Thyroid gland (tissue), 4 donors: ENCODE measurements at regions not wholly inside any gene's neighbourhood (a gene's known extent, or its start where the extent isn't known, plus 50 kb on each side); places are given as distances from the start of the nearest gene placed in this dataset.
"Not testable (repeated sequence)": the region's sequence is repeated elsewhere in the genome, so short reads cannot be mapped to it uniquely, and the experiment has no call there.

Experiments used
- DNase-seq, 2 donors: peaks; one replicate each; pipeline ENCODE4 v3.0.0-alpha.2; 2019
- H3K27ac ChIP-seq, 3 donors: fragments of 200-600 bp; sonication (generic); 1 replicate in 2 of 3; 2 replicates in 1 of 3; pipeline ENCODE4 v1.5.1; 2016 to 2019; ENCODE audit warnings: mild to moderate bottlenecking in 1 of 3, moderate library complexity in 1 of 3
- H3K27me3 ChIP-seq: fragments of 200-600 bp; sonication (generic); one replicate; pipeline ENCODE4 v1.5.1; 2019
- H3K36me3 ChIP-seq, 2 donors: fragments of 200-600 bp; sonication (generic); one replicate each; pipeline ENCODE4 v1.5.1; 2016 to 2019
- H3K4me1 ChIP-seq, 2 donors: fragments of 200-600 bp; sonication (generic); one replicate each; pipeline ENCODE4 v1.5.1; 2017 to 2019
- H3K4me3 ChIP-seq, 3 donors: fragments of 200-600 bp; sonication (generic); replicated peaks in 1 of 3; 1 replicate in 2 of 3; 2 replicates in 1 of 3; pipeline ENCODE4 v1.5.1; 2016; ENCODE audit warnings: mild to moderate bottlenecking in 1 of 3
- H3K9me3 ChIP-seq: fragments of 200-600 bp; sonication (generic); one replicate; pipeline ENCODE4 v1.5.1; 2017
- POLR2A ChIP-seq, 2 donors: fragments of 450-650 bp; IDR thresholded peaks; one replicate each; pipeline ENCODE4 v1.6.1; 2017; ENCODE audit warnings: antibody characterized with exemption in 2 of 2, mild to moderate bottlenecking in 2 of 2, moderate library complexity in 1 of 2
- WGBS, 2 donors: methylation state at CpG; one replicate each; pipeline ENCODE4 v1.1.5; 2017; 5-methylcytosine and 5-hydroxymethylcytosine counted together
- intact Hi-C: fragments of 100-400 bp; cut with DNase I; formaldehyde crosslinking; loops from one replicate; pipeline ENCODE4 v1.15.1; 2023
- TF ChIP-seq, protein P1 (sequence below), 6 experiments: fragments of 200-600 bp in 3 of 6; fragments of 450-650 bp in 3 of 6; sonication (generic) in 3 of 6; IDR thresholded peaks; one replicate each; pipeline ENCODE4 v1.5.1; 2016 to 2019; ENCODE audit warnings: antibody characterized with exemption in 6 of 6, mild to moderate bottlenecking in 2 of 6, inconsistent platforms in 1 of 6, moderate library complexity in 1 of 6

DNA sequence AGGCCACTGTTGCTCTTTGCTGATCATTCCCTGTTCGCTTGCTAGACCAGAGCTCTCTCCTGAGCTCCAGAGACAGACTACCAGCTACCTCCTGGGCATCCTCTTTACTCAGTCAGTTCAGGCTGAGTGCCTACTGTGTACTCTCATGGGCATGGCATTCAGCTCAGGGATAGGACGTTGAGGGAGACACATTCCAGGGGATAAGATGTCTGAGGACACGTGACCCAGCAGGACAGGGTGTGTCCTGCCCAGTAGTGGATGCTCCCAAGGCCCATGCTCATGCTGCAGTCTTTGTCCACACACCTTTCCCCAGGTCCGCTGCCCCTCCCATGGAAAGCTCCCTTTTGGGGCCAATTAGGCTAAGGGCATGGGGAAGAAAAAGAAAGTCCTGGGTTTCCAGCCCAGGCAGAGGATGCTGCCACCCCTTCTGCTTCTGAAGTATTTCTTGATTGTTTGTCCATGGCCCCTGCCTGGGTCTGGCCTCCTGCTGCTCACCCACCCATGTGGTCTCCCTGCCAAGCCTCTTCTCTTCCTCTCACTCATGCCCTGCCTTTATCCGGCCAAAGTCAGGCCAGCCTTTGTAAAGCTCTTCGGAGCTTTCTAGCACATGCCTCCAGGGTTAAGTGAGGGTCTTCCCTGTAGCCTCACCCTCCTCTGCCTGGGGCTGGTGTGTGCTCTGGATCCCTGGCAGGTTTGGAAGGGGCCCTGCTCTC lies 60.5 kb upstream of the PITX1 start:
- Histone ChIP-seq H3K4me3 (no peak overlapping the region), H3K36me3 (no peaks in the 10 kb centered on the region), H3K27ac (no peak overlapping the region), H3K27me3 (no peaks in the 10 kb centered on the region), H3K4me1 (no peaks in the 10 kb centered on the region), H3K9me3 (no peaks in the 10 kb centered on the region)
- no peak for DNase-seq
- intact Hi-C loops = no loop called here
- no peak for TF ChIP-seq POLR2A (IDR thresholded peaks at IDR 0.05)
- TF ChIP-seq, protein P1, sequence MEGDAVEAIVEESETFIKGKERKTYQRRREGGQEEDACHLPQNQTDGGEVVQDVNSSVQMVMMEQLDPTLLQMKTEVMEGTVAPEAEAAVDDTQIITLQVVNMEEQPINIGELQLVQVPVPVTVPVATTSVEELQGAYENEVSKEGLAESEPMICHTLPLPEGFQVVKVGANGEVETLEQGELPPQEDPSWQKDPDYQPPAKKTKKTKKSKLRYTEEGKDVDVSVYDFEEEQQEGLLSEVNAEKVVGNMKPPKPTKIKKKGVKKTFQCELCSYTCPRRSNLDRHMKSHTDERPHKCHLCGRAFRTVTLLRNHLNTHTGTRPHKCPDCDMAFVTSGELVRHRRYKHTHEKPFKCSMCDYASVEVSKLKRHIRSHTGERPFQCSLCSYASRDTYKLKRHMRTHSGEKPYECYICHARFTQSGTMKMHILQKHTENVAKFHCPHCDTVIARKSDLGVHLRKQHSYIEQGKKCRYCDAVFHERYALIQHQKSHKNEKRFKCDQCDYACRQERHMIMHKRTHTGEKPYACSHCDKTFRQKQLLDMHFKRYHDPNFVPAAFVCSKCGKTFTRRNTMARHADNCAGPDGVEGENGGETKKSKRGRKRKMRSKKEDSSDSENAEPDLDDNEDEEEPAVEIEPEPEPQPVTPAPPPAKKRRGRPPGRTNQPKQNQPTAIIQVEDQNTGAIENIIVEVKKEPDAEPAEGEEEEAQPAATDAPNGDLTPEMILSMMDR (IDR thresholded peaks at IDR 0.05) = no peak
- WGBS, 2 donors = 80 to 83% methylated on average over 6 of the region's 6 CpGs

DNA sequence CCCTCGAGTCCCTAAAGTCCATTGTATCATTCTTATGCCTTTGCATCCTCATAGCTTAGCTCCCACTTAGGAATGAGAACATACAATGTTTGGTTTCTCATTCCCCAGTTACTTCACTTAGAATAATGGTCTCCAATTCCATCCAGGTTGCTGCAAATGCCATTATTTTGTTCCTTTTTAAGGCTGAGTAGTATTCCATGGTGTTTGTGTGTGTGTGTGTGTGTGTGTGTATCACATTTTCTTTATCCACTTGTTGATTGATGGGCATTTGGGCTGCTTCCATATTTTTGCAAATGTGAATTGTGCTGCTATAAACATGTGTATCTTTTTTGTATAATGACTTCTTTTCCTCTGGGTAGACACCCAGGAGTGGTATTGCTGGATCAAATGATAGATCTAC lies 59.5 kb upstream of the PITX1 start:
- H3K4me1 ChIP-seq, H3K27ac ChIP-seq, intact Hi-C loops, H3K4me3 ChIP-seq, H3K27me3 ChIP-seq, DNase-seq, H3K9me3 ChIP-seq, H3K36me3 ChIP-seq: not testable (repeated sequence)
- 67 to 97% methylated on average over 1 of the region's 1 CpG for WGBS, 2 donors

DNA sequence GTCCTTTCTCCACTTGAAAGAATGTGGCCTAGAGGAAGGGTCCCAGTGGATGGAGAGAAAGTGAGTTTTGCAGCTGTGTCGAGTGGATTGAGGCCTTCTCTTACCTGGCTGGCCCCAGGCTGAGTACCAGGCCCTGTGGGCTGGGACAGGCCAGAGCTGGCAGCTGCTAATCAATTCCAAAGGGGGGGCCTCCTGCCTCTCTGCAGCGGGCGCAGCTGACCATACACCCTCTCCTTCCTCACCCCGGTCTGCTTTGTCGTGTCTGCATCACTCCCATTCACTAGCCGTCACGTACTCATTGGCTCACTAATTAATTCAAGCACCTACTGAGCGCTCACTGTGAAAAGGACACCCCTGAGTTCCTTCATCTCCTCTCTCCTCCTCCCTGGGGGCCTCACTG lies 58.4 kb upstream of the PITX1 start:
- no peaks in the 10 kb centered on the region for H3K27me3 ChIP-seq
- no peaks in the 10 kb centered on the region for H3K4me1 ChIP-seq
- H3K9me3 ChIP-seq = no peaks in the 10 kb centered on the region
- TF ChIP-seq, protein P1 (IDR thresholded peaks at IDR 0.05) = no peak
- TF ChIP-seq POLR2A (IDR thresholded peaks at IDR 0.05) = no peak
- H3K36me3 ChIP-seq = no peaks in the 10 kb centered on the region
- no peak overlapping the region for H3K4me3 ChIP-seq
- intact Hi-C loops = no loop called here
- no peak overlapping the region for H3K27ac ChIP-seq
- WGBS, 2 donors = 81 to 84% methylated on average over 8 of the region's 8 CpGs
- DNase-seq = no peak

DNA sequence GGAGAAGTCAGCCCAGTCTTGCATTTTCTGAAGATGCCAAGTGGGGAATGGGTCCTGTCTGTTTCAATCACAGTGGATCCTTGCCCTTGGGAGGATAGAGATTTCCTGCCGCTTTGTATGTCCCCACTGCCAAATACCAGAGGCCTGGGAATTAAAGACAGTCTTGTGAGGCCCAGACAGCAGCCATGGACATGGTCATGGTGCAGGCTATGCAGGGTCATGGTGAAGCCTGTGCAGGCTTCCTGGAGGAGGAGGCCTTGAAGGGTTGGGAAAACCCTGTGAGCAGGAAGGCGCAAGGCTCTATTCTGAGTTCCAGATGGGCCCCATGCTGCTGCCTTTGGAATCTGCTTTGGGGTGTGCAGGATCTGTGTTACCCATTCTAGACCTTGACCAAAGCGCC lies 57.3 kb upstream of the PITX1 start:
- H3K4me1 ChIP-seq = no peaks in the 10 kb centered on the region
- TF ChIP-seq, protein P1 (IDR thresholded peaks at IDR 0.05) = no peak
- TF ChIP-seq POLR2A (IDR thresholded peaks at IDR 0.05) = no peak
- DNase-seq = no peak
- no peaks in the 10 kb centered on the region for H3K9me3 ChIP-seq
- H3K27me3 ChIP-seq = no peaks in the 10 kb centered on the region
- no peaks in the 10 kb centered on the region for H3K36me3 ChIP-seq
- H3K27ac ChIP-seq = no peak overlapping the region
- intact Hi-C loops = no loop called here
- no peak overlapping the region for H3K4me3 ChIP-seq
- 100% methylated on average over 3 of the region's 3 CpGs for WGBS, 2 donors

DNA sequence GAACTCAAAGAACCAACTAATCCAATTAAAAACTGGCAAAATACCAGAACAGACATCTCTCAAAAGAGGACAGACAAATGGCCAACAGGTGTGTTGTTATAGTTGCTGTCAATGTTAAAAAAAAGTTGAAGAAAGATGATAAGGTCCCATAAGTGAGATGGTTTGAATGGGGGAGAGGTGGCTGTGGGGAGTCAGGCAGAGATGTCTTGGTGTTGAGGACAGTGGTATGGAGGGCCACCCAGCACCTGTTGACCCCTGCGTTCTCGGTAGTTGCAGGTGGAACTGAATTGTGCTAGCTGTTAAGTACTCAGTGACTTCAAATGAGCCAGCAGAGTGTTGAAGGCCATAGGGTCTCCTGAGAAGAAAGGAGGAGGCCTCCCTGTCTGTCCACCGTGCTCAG lies 55.9 kb upstream of the PITX1 start:
- no peaks in the 10 kb centered on the region for H3K9me3 ChIP-seq
- intact Hi-C loops = no loop called here

DNA sequence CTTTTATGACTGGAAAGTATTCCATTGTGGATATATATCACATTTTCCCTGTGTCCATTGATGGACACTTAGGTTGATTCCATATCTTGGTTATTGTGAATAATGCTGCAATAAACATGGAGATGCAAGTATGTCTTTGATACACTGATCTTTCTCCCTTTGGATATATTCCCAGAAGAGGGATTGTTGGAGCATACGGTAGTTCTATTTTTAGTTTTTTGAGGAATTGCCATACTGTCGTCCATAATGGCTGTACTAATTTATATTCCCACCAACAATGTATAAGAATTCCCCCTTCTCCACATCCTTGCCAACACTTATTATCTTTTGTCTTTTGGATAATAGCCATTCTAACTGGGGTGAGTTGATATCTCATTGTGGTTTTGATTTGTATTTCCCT lies 54.9 kb upstream of the PITX1 start:
- Histone ChIP-seq H3K36me3 (no peaks in the 10 kb centered on the region), H3K9me3 (no peaks in the 10 kb centered on the region), H3K4me3 (no peak overlapping the region), H3K27me3 (no peaks in the 10 kb centered on the region), H3K27ac (no peak overlapping the region), H3K4me1 (no peaks in the 10 kb centered on the region)
- DNase-seq = no peak
- intact Hi-C loops = no loop called here
- 71 to 77% methylated on average over 2 of the region's 2 CpGs for WGBS, 2 donors
- TF ChIP-seq POLR2A (IDR thresholded peaks at IDR 0.05) = no peak
- TF ChIP-seq, protein P1 (IDR thresholded peaks at IDR 0.05) = no peak

More for the DNA sequence above, 55.9 kb upstream of the PITX1 start:
- H3K27ac ChIP-seq = no peak overlapping the region
- no peak for DNase-seq
- H3K4me1 ChIP-seq = no peaks in the 10 kb centered on the region
- no peak for TF ChIP-seq POLR2A (IDR thresholded peaks at IDR 0.05)
- WGBS, 2 donors = 87 to 88% methylated on average over 3 of the region's 3 CpGs
- no peaks in the 10 kb centered on the region for H3K27me3 ChIP-seq
- no peak overlapping the region for H3K4me3 ChIP-seq
- H3K36me3 ChIP-seq = no peaks in the 10 kb centered on the region
